Activated naive CD4-positive, alpha-beta T cell treated with Interleukin-2 at 50 U/mL for 16 hours (primary cell): ENCODE measurements at regions not wholly inside any gene's neighbourhood (a gene's known extent, or its start where the extent isn't known, plus 50 kb on each side); places are given as distances from the start of the nearest gene placed in this dataset.
"Not testable (repeated sequence)": the region's sequence is repeated elsewhere in the genome, so short reads cannot be mapped to it uniquely, and the experiment has no call there.

Source experiments
- DNase-seq: peaks from one replicate; pipeline ENCODE4 v3.0.0-alpha.2; 2020

DNA sequence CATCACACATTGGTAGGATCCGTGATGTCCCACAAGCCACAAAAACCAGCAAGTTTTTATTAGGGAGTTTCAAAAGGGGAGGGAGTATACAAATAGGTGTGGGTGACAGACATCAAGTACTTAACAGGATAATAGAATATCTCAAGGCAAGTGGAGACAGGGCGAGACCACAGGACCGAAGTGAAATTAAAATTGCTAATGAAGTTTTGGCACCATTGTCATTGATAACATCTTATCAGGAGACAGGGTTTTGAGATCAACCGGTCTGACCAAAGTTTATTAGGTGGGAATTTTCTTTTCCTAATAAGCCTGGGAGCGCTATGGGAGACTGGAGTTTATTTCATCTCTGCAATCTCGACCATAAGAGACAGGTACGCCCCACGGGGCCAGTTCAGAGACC is 178.5 kb downstream of the OTOP1 start:
- DNase-seq, result not testable (repeated sequence)

DNA sequence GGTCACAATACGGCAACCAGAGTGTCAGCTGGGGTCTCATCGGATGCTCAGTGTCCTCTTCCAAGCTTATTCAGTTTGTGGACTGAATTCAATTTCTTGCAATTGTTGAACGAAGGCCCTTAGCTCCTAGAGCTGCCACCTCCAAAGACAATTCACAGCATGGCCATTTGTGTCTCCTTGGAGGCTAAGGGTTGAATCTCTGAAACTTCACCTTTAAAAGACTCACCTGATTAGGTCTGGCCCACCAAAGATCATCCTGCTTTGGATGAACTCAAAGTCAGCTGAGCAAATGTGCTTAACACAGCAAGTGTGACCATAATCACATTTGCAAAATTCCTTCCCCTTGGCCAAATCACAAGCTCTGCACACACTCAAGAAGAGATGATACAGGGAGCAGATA is 175.9 kb downstream of the OTOP1 start:
- not testable (repeated sequence) for DNase-seq

DNA sequence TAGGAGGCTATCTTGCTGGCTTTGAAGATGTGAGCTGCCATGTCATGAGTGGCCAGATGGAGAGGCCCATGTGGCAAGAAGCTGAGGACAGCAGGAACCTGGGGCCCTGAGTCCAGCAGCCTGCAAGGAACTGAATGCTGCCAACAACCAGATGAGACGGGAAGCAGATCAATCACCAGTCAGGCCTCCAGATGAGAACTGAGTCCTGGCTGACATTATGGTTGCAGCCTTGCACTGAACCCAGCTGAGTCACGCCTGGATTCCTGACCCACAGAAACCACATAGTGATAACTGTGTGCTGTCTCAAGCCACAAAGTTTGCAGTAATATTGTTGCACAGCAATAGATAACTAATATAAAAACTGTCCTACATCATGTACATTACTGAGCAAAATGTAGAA is 173.8 kb downstream of the OTOP1 start:
- DNase-seq, result not testable (repeated sequence)

DNA sequence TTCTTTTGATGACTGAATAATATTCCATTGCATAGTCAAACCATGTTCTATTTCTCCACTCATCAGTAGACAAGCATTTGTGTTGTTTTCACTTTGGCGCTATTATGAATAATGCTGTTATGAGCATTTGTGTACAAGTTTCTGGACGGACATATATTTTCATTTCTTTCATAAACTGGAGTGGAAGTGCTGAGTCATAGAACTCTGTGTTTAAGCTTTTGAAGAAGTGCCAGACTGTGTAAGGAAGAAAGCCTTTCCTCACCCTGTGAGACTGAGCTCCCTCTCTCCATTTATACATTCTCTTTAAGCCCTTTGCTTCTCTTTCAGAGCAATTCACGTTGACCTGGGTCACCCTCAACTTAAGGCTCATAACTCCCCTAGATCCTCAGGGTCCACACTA is 169.5 kb downstream of the OTOP1 start:
- not testable (repeated sequence) for DNase-seq

DNA sequence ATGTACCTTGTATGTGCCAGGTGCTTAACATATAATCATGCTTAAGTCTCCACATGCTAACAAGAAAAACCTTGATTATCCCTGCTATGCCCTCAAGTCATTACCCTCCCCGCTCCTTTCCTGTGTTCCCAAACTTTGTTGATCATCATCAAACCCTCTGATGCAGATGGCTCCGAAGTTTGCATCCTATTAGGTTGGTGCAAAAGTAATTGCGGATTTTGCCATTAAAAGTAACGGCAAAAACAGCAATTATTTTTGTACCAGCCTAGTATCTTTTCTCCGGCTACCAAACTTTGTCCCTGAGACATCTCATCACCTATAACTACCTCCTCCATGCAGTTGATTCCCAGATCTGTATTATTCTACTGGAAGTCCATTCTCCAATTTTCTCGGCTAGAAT is 142.6 kb downstream of the OTOP1 start:
- DNase-seq, result not testable (repeated sequence)

DNA sequence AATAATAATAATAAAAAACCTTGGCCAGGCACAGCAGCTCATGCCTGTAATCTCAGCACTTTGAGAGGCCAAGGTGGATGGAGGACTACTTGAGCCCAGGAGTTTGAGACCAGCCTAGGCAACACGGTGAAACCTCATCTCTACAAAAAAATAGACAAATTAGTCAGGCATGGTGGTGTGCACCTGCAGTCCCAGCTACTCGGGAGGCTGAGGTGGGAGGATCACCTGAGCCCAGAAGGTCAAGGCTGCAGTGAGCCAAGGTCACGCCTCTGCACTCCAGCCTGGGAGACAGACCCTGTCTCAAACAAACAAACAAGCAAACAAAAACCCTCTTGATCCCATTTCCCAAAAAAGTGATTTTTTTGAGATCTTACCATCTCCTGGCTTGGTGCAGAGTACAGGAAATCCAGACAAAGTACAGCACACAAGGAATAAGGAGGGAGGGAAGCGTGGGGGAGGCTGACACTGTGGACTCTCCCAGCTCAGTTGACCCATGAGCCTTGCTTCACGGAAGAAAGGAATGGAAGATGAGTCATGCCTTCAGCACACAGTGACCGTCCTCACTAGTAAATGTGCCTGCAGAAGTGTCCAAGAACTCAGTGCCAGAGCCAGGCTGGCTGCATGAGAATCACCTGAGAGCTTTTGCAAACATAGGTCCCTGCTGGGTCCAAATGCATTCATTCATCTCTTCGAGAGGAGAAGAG is 136.9 kb downstream of the OTOP1 start:
- DNase-seq, result not testable (repeated sequence)

DNA sequence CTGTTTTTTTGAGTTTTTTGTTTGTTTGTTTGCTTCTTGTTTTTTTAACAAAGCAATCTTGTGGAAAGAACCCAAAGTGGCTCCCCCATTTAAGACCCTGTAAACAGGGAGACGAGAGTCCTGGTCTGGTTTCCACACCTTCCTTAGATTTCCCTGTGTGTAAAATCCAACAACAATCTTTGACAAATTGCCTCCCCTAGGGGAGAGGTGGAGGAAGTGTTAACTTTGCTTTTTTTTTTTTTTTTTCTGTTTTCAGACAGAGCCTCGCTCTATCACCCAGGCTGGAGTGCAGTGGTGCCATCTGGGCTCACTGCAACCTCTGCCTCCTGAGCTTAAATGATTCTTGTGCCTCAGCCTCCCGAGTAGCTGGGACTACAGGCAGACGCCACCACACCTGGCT is 136.0 kb downstream of the OTOP1 start:
- not testable (repeated sequence) for DNase-seq

DNA sequence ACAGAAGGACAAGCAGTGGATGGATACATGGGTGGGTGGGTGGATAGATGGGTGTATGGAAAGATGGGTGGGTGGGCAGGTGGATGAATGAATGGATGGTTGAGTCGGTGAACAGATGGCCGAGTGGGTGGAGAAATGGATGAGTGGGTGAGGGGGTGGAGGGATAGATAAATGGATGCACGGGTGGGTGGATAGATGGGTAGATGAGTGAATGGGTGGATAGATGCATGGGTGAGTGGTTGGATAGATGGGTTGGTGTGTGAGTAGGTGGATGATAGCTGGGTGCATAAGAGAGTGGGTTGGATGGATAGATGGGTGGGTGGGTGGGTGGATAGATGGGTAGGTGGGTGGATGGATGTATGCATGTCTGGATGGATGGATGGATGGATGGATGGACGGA is 134.6 kb downstream of the OTOP1 start:
- DNase-seq, result not testable (repeated sequence)

DNA sequence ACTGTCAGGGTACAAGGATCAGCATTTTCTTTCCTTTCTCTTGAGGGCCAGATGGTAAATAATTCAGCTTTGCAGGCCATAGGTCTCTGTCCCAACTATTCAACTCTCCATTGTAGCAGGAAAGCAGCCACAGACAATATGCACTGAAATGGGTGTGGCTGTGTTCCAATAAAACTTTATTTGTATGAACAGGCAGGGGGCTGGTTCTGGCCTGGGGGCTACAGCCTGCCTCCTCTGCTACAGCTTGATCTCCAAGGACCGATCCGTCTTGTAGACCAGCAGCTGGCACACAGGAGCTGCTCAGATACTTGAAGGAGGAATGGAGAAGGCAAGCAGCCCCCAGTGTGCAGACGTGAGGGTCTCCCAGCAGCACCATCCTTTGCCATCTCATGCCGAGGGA is 127.1 kb downstream of the OTOP1 start:
- not testable (repeated sequence) for DNase-seq

DNA sequence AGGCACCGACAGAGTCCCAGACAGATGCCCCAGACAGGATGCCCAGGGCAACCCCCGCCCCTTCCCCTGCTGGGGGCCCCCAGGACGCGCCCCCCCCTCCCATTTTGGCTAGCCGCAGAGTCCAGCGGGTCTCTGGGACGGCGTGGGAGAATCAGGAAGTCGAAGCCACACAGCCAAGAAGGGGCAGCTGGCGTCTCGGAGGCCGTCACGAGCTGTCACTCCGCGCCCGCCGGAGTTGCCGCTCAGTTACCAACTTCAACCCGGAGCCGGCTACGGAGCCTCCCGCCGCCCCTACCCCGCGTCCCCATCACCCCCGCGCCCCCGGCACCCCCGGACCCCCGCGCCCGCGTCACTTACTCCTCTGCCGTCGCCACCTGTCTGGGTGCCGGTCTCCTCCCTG is 119.8 kb downstream of the OTOP1 start:
- not testable (repeated sequence) for DNase-seq

DNA sequence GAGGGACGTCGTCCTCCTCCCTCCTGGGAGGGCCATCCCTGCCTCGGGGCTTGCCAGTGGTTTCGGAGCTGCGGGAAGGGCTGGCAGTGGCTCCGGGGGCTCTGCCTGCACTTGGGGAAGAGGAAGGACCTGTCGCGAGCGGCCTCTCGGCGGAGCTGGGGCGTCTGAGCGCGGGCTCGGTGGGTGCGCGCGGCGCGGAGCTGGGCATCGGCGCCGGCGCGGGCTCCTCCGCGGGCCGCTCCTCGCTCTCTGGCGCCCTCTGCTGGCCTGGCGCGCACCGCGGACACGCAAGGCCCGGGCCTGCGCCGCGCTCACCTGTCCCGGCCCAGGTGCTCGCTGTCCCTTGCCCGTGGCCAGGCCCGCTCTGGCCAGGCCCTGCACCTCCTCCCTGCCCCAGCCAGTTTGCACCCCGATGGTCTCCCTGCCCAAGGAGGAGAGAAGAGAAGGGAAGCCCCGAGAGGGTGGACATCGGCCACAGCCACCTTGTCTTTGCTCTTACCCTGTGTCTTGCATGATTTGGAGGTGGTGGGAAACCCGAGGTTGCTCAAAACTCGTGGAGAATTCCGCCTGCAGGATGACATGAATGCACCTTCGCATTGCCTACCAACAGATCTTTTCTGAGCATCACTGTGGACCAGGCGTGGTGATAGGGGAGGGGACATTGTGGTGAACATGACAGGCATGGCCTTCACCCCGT is 119.2 kb downstream of the OTOP1 start:
- peak; percentile 76 for DNase-seq

DNA sequence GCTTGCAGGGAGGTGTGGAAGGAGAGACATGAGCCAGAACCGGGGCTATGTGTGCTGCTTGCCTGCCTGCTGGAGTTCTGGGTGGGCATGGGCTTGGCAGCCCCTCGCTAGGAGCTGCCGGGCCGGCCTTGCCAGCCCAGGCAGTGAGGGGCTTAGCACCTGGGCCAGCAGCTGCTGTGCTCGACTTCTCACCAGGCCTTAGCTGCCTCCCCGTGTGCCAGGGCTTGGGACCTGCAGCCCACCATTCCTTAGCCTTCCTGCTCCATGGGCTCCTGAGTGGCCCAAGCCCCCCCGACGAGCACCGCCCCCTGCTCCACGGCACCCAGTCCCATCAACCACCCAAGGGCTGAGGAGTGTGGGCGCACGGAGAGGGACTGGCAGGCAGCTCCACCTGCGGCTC is 111.3 kb downstream of the OTOP1 start:
- not testable (repeated sequence) for DNase-seq

DNA sequence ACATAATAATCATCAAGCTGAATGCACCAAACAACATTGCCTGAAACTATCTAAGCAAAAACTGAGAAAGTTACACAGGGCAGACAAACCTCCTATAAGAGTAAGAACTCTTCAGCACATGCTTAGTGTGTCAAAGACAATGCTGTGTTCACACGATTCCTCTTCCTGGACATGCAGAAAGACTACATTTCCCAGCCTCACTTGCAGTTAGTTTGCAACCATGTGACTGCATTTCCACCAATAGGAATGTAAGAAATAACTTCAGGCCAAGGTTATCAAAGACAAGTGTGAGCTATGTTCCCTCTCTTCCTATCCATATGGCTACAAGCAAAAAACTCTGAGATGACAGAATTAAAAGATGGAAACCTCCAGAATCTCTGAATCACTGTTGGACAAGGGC is 109.8 kb downstream of the OTOP1 start:
- not testable (repeated sequence) for DNase-seq

DNA sequence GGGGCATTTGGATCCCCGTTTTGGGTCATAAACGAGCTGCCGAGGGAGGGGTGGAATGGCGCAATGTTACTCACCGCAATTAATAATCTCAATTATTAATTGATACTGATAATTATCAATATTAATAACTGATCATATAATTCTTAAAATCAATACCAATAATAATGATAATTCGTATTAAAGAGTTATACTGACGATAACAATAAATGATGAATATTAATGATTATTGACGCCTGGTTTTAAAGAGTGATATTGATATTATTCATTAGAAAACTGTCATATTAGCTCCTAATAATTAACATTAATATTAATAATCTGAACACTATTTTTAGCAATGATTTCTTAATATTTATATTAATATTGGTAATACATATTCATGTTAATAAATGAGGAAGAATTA is 92.4 kb downstream of the OTOP1 start:
- not testable (repeated sequence) for DNase-seq

DNA sequence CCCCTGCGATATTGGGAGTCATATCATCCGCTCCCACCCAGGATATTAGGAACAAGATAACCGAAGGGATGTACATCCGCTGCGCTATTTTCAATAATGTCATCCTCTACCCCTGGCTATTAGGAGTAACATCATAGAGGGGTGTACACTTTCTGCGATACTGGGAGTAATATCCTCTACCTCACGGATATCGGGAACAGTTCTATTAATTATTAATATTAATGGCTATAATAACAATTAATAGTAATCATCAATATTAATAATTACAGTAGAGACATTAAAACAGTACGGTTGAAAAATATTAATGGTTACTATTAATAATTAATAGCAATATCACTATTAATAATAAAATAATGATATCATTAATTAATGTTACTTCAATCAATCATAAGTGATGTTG is 90.1 kb downstream of the OTOP1 start:
- not testable (repeated sequence) for DNase-seq
